Tibial nerve (tissue), 4 donors: ENCODE measurements at regions not wholly inside any gene's neighbourhood (a gene's known extent, or its start where the extent isn't known, plus 50 kb on each side); places are given as distances from the start of the nearest gene placed in this dataset.

Source experiments
- DNase-seq, 2 donors: peaks; one replicate each; pipeline ENCODE4 v3.0.0-alpha.2; 2019; ENCODE audit warnings: low spot score in 2 of 2
- H3K27ac ChIP-seq, 4 donors: fragments of 200-600 bp; sonication (generic) in 3 of 4; one replicate each; pipeline ENCODE4 v1.5.1; 2017 to 2019; ENCODE audit warnings: mild to moderate bottlenecking in 1 of 4
- H3K27me3 ChIP-seq, 2 donors: fragments of 200-600 bp; sonication (generic) in 1 of 2; one replicate each; pipeline versions ENCODE4 v1.5.1 to v1.6.0; 2017 to 2019
- H3K36me3 ChIP-seq, 3 donors: fragments of 200-600 bp; sonication (generic); one replicate each; pipeline ENCODE4 v1.5.1; 2018 to 2019
- H3K4me1 ChIP-seq, 4 donors: fragments of 200-600 bp; sonication (generic) in 3 of 4; one replicate each; pipeline ENCODE4 v1.5.1; 2017 to 2019
- H3K4me3 ChIP-seq, 4 donors: fragments of 200-600 bp; sonication (generic) in 3 of 4; one replicate each; pipeline ENCODE4 v1.5.1; 2017 to 2019; ENCODE audit warnings: mild to moderate bottlenecking in 1 of 4, moderate library complexity in 1 of 4
- H3K9me3 ChIP-seq, 4 donors: fragments of 200-600 bp; sonication (generic) in 3 of 4; one replicate each; pipeline ENCODE4 v1.5.1; 2017 to 2019
- EP300 ChIP-seq, 2 donors: sonication (generic); formaldehyde crosslinking; IDR thresholded peaks; one replicate each; pipeline ENCODE4 v1.6.1; 2017; ENCODE audit warnings: antibody characterized with exemption in 2 of 2, mild to moderate bottlenecking in 1 of 2
- POLR2A ChIP-seq, 2 donors: fragments of 450-650 bp; IDR thresholded peaks; one replicate each; pipeline ENCODE4 v1.6.1; 2017; ENCODE audit warnings: antibody characterized with exemption in 2 of 2, mild to moderate bottlenecking in 2 of 2, moderate library complexity in 2 of 2
- WGBS, 2 donors: methylation state at CpG; one replicate each; pipeline ENCODE4 v1.1.5; 2018; 5-methylcytosine and 5-hydroxymethylcytosine counted together
- TF ChIP-seq, protein P1 (sequence below), 5 experiments: fragments of 200-600 bp in 3 of 5; fragments of 450-650 bp in 2 of 5; sonication (generic) in 3 of 5; IDR thresholded peaks; one replicate each; pipeline ENCODE4 v1.5.1; 2016 to 2019; ENCODE audit warnings: antibody characterized with exemption in 5 of 5, mild to moderate bottlenecking in 3 of 5, moderate library complexity in 2 of 5

DNA sequence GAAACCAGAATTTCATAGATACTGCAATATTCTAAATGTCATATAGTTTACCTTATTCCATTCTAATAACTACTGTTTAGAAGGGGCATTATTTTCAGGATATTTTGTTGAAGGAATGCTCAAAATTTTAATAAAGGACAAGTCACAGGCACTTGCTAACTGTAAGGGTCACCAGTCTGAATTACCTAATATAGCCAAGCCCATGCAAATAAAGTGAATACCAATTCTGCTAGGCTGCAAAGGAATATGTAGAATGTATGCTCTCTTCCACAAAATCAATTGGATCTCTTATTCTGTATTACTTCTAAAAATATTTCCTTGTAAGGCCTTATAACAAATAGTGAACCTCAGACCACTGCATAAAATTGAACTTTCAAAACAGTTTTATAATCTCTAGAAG, 52.3 kb upstream of the FAT4 start:
- H3K36me3 ChIP-seq, result no peaks in the 10 kb centered on the region
- no peaks in the 10 kb centered on the region for H3K9me3 ChIP-seq
- no peak overlapping the region for H3K27ac ChIP-seq
- no peak overlapping the region for H3K4me3 ChIP-seq
- H3K4me1 ChIP-seq, result no peaks in the 10 kb centered on the region
- no peak for DNase-seq
- H3K27me3 ChIP-seq, result no peaks in the 10 kb centered on the region
- TF ChIP-seq EP300 (IDR thresholded peaks at IDR 0.05) (no peak), POLR2A (IDR thresholded peaks at IDR 0.05) (no peak)
- TF ChIP-seq, protein P1, sequence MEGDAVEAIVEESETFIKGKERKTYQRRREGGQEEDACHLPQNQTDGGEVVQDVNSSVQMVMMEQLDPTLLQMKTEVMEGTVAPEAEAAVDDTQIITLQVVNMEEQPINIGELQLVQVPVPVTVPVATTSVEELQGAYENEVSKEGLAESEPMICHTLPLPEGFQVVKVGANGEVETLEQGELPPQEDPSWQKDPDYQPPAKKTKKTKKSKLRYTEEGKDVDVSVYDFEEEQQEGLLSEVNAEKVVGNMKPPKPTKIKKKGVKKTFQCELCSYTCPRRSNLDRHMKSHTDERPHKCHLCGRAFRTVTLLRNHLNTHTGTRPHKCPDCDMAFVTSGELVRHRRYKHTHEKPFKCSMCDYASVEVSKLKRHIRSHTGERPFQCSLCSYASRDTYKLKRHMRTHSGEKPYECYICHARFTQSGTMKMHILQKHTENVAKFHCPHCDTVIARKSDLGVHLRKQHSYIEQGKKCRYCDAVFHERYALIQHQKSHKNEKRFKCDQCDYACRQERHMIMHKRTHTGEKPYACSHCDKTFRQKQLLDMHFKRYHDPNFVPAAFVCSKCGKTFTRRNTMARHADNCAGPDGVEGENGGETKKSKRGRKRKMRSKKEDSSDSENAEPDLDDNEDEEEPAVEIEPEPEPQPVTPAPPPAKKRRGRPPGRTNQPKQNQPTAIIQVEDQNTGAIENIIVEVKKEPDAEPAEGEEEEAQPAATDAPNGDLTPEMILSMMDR (IDR thresholded peaks at IDR 0.05), result no peak

GRCh38 chr4:125262079-125262478, 52.7 kb upstream of the FAT4 start:
- 77 to 78% methylated on average over 2 of the region's 2 CpGs for WGBS, 2 donors
- H3K27ac ChIP-seq, result no peak overlapping the region
- no peaks in the 10 kb centered on the region for H3K27me3 ChIP-seq
- H3K9me3 ChIP-seq, result no peaks in the 10 kb centered on the region
- no peak for TF ChIP-seq POLR2A (IDR thresholded peaks at IDR 0.05)
- TF ChIP-seq EP300 (IDR thresholded peaks at IDR 0.05), result no peak
- TF ChIP-seq, protein P1 (IDR thresholded peaks at IDR 0.05), result no peak
- DNase-seq, result no peak
- H3K36me3 ChIP-seq, result no peaks in the 10 kb centered on the region
- H3K4me1 ChIP-seq, result no peaks in the 10 kb centered on the region
- H3K4me3 ChIP-seq, result no peak overlapping the region

GRCh38 chr4:125254106-125254505, 60.6 kb upstream of the FAT4 start:
- 31 to 41% methylated on average over 1 of the region's 1 CpG for WGBS, 2 donors
- Histone ChIP-seq H3K4me3 (no peak overlapping the region), H3K4me1 (peaks cover 0 to 7% (median 0%) of the 10 kb centered on the region in 4 donors), H3K27me3 (no peaks in the 10 kb centered on the region), H3K27ac (no peak overlapping the region), H3K9me3 (no peaks in the 10 kb centered on the region), H3K36me3 (no peaks in the 10 kb centered on the region)
- no peak for DNase-seq
- no peak for TF ChIP-seq EP300 (IDR thresholded peaks at IDR 0.05)
- TF ChIP-seq POLR2A (IDR thresholded peaks at IDR 0.05), result no peak
- TF ChIP-seq, protein P1 (IDR thresholded peaks at IDR 0.05), result no peak

DNA sequence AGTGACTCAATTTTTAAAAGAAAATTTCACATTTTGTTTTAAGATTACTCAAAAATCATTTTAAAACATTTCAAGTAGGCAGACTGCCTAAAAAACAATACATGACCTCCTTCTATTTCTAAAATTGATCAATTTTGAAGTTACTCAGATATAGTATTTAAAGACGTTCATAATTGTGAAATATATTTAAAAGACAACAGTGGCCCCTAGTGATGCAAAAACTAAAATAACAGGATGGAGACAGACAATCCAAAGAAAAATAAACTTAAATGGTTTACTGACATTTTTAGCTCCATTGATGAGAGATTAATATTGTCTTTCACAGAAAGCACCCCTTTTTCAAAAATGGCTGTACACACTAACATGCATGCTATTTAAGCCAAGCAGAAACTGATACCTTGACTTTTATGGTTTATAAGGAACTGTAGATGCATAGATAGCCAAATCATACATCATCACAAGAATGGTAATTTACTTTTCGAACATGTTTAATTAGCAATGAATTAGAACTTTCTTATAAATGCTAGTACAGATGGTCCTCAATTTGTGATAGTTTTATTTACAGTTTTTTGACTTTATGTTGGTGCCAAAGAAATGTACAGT, 69.8 kb upstream of the FAT4 start:
- Histone ChIP-seq H3K4me1 (no peaks in the 10 kb centered on the region), H3K36me3 (no peaks in the 10 kb centered on the region), H3K27me3 (no peaks in the 10 kb centered on the region), H3K27ac (no peak overlapping the region), H3K4me3 (no peak overlapping the region), H3K9me3 (no peaks in the 10 kb centered on the region)
- no peak for DNase-seq
- TF ChIP-seq, protein P1 (IDR thresholded peaks at IDR 0.05), result peak in 3 of 5 experiments; percentile 35 to 45 (median 43)
- no peak for TF ChIP-seq EP300 (IDR thresholded peaks at IDR 0.05)
- 35 to 43% methylated on average over 2 of the region's 2 CpGs for WGBS, 2 donors

DNA sequence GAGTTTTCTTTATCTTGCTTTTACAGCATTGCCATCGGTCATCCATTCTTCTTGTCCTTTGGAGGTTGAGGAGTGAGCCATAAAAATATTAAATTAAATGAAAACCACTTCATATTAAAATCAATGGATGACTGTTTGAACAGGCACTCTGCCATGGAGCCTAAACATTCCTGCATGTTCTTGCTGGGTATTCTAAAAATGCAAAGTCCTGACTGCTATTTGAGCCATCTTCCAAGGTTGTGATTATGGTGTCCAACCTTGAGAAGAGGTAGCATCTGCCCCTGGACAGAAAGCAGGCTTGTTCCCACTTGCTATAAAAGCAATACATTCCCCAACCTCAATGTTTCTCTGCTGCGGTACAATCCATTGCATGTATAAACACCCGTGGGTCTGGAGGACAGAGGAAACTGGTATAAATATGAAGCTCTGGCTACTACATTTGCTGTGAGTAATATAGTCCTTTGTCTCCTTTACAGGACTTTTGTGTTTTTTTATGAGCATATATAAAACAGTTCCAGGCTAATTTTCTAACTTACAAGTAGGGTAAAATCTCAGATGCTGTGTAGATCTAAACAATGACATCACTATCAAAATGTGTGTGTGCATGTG, 70.9 kb upstream of the FAT4 start:
- Histone ChIP-seq H3K4me3 (no peak overlapping the region), H3K4me1 (no peaks in the 10 kb centered on the region), H3K9me3 (no peaks in the 10 kb centered on the region), H3K36me3 (no peaks in the 10 kb centered on the region), H3K27ac (no peak overlapping the region), H3K27me3 (no peaks in the 10 kb centered on the region)
- TF ChIP-seq, protein P1 (IDR thresholded peaks at IDR 0.05), result no peak
- TF ChIP-seq POLR2A (IDR thresholded peaks at IDR 0.05), result no peak
- no peak for TF ChIP-seq EP300 (IDR thresholded peaks at IDR 0.05)
- WGBS, 2 donors, result 50 to 58% methylated on average over 3 of the region's 3 CpGs
- no peak for DNase-seq
